H9 (cell line): ENCODE measurements at regions not wholly inside any gene's neighbourhood (a gene's known extent, or its start where the extent isn't known, plus 50 kb on each side); places are given as distances from the start of the nearest gene placed in this dataset.

Source experiments
- DNase-seq: peaks from one replicate; pipeline ENCODE4 v3.0.0-alpha.2; 2017
- H2AFZ ChIP-seq: one replicate; pipeline ENCODE4 v1.6.1; 2013; ENCODE audit warnings: mild to moderate bottlenecking, low read length, control low read depth, moderate library complexity
- H2AK5ac ChIP-seq: 2 replicates; pipeline ENCODE4 v1.6.1; 2013; ENCODE audit warnings: low read length, control low read depth, mixed read lengths; ENCODE audit not compliant: insufficient read length
- H2BK120ac ChIP-seq: one replicate; pipeline ENCODE4 v1.6.1; 2013; ENCODE audit warnings: low read depth, mild to moderate bottlenecking, low read length, control low read depth, inconsistent platforms; ENCODE audit not compliant: poor library complexity, severe bottlenecking
- H2BK12ac ChIP-seq: 2 replicates; pipeline ENCODE4 v1.6.1; 2013; ENCODE audit warnings: low read length, control low read depth, mixed read lengths, low read depth; ENCODE audit not compliant: insufficient read length
- H2BK15ac ChIP-seq: 2 replicates; pipeline ENCODE4 v1.6.1; 2013; ENCODE audit warnings: low read depth, low read length, control low read depth
- H2BK20ac ChIP-seq: one replicate; pipeline ENCODE4 v1.6.1; 2013; ENCODE audit warnings: low read depth, mild to moderate bottlenecking, low read length, control low read depth, inconsistent platforms; ENCODE audit not compliant: poor library complexity, severe bottlenecking
- H2BK5ac ChIP-seq: 2 replicates; pipeline ENCODE4 v1.6.1; 2013; ENCODE audit warnings: low read length, control low read depth, mixed read lengths; ENCODE audit not compliant: insufficient read length
- H3K14ac ChIP-seq: 2 replicates; pipeline ENCODE4 v1.6.1; 2013; ENCODE audit warnings: low read length, control low read depth; ENCODE audit not compliant: insufficient read depth
- H3K18ac ChIP-seq: 2 replicates; pipeline ENCODE4 v1.6.1; 2013; ENCODE audit warnings: low read depth, mild to moderate bottlenecking, mixed read lengths, low read length, control low read depth; ENCODE audit not compliant: insufficient read length
- H3K23ac ChIP-seq: 2 replicates; pipeline ENCODE4 v1.6.1; 2013; ENCODE audit warnings: low read length, control low read depth, mixed read lengths, low read depth; ENCODE audit not compliant: insufficient read length
- H3K23me2 ChIP-seq: 2 replicates; pipeline ENCODE4 v1.6.1; 2013; ENCODE audit warnings: low read depth, mild to moderate bottlenecking, mixed read lengths, low read length, control low read depth; ENCODE audit not compliant: insufficient read length, poor library complexity, severe bottlenecking
- H3K27ac ChIP-seq: 2 replicates; pipeline ENCODE4 v1.5.1; 2013; ENCODE audit warnings: low read length, control low read depth, mixed read lengths, low read depth; ENCODE audit not compliant: insufficient read length
- H3K27me3 ChIP-seq: 2 replicates; pipeline ENCODE4 v1.6.1; 2013; ENCODE audit warnings: low read length, control low read depth, inconsistent platforms; ENCODE audit not compliant: insufficient read depth
- H3K4ac ChIP-seq: 2 replicates; pipeline ENCODE4 v1.6.1; 2013; ENCODE audit warnings: low read depth, mild to moderate bottlenecking, control low read depth, inconsistent platforms, low read length, moderate library complexity
- H3K4me1 ChIP-seq: 2 replicates; pipeline ENCODE4 v1.6.1; 2013; ENCODE audit warnings: low read length, control low read depth, inconsistent platforms; ENCODE audit not compliant: insufficient read depth
- H3K4me2 ChIP-seq: 2 replicates; pipeline ENCODE4 v1.6.1; 2013; ENCODE audit warnings: low read length, control low read depth, mixed read lengths; ENCODE audit not compliant: insufficient read length, insufficient read depth
- H3K56ac ChIP-seq: 2 replicates; pipeline ENCODE4 v1.6.1; 2013; ENCODE audit warnings: low read depth, mild to moderate bottlenecking, mixed read lengths, low read length, control low read depth; ENCODE audit not compliant: insufficient read length
- H3K79me1 ChIP-seq: 2 replicates; pipeline ENCODE4 v1.6.1; 2013; ENCODE audit warnings: low read depth, mild to moderate bottlenecking, moderate library complexity, low read length, control low read depth, inconsistent platforms; ENCODE audit not compliant: insufficient read depth, poor library complexity, severe bottlenecking
- H3K79me2 ChIP-seq: 2 replicates; pipeline ENCODE4 v1.6.1; 2013; ENCODE audit warnings: low read length, control low read depth, inconsistent platforms; ENCODE audit not compliant: insufficient read depth
- H3K9ac ChIP-seq: 2 replicates; pipeline ENCODE4 v1.6.1; 2013; ENCODE audit warnings: low read length, control low read depth, mixed read lengths; ENCODE audit not compliant: insufficient read length; ENCODE audit errors: extremely low read depth
- H3K9me3 ChIP-seq: one replicate; pipeline ENCODE4 v1.6.1; 2013; ENCODE audit warnings: low read depth, low read length, inconsistent platforms; ENCODE audit not compliant: control insufficient read depth
- H3T11ph ChIP-seq: one replicate; pipeline ENCODE4 v1.6.1; 2013; ENCODE audit warnings: mild to moderate bottlenecking, low read length, control low read depth, inconsistent platforms
- H4K20me1 ChIP-seq: one replicate; pipeline ENCODE4 v1.6.1; 2013; ENCODE audit not compliant: control insufficient read depth, insufficient read length, insufficient read depth
- H4K5ac ChIP-seq: 2 replicates; pipeline ENCODE4 v1.6.1; 2013; ENCODE audit warnings: low read depth, mild to moderate bottlenecking, mixed read lengths, low read length, control low read depth; ENCODE audit not compliant: insufficient read length
- H4K8ac ChIP-seq: replicated peaks from 2 replicates; pipeline ENCODE4 v1.6.1; 2013; ENCODE audit warnings: low read length, control low read depth, mixed read lengths, low read depth; ENCODE audit not compliant: insufficient read length
- H4K91ac ChIP-seq: 2 replicates; pipeline ENCODE4 v1.6.1; 2013; ENCODE audit warnings: low read depth, mild to moderate bottlenecking, moderate library complexity, mixed read lengths, low read length, control low read depth; ENCODE audit not compliant: insufficient read length
- H3K27ac Mint-ChIP-seq, 3 experiments: 2 replicates in 2 of 3; 3 replicates in 1 of 3; pipeline ENCODE4 v1.8.0; 2020 to 2021; ENCODE audit warnings: mixed read lengths in 3 of 3, mild to moderate bottlenecking in 1 of 3, moderate library complexity in 1 of 3
- H3K27me3 Mint-ChIP-seq: 2 replicates; pipeline ENCODE4 v1.8.0; 2021; ENCODE audit warnings: low read depth, mild to moderate bottlenecking, moderate library complexity, mixed read lengths
- H3K36me3 Mint-ChIP-seq, 3 experiments: 2 replicates in 2 of 3; 3 replicates in 1 of 3; pipeline ENCODE4 v1.8.0; 2020 to 2021; ENCODE audit warnings: low read depth in 3 of 3, mixed read lengths in 3 of 3; ENCODE audit not compliant: insufficient read depth in 1 of 3
- H3K4me1 Mint-ChIP-seq, 2 experiments: 2 replicates each; pipeline ENCODE4 v1.8.0; 2020; ENCODE audit warnings: mixed read lengths in 2 of 2
- H3K4me3 Mint-ChIP-seq, 2 experiments: 2 replicates in 1 of 2; 3 replicates in 1 of 2; pipeline ENCODE4 v1.8.0; 2020 to 2021; ENCODE audit warnings: mild to moderate bottlenecking in 2 of 2, mixed read lengths in 2 of 2, moderate library complexity in 1 of 2
- H3K9me3 Mint-ChIP-seq, 2 experiments: 2 replicates in 1 of 2; 3 replicates in 1 of 2; pipeline ENCODE4 v1.8.0; 2020; ENCODE audit warnings: mild to moderate bottlenecking in 2 of 2, mixed read lengths in 2 of 2, moderate library complexity in 1 of 2
- CTCF ChIP-seq: fragments of 200-600 bp; sonication (generic); conservative IDR thresholded peaks from 3 replicates; pipeline ENCODE4 v1.8.0; 2021; ENCODE audit warnings: antibody characterized with exemption, mild to moderate bottlenecking
- WGBS: extraction: QIAGEN DNeasy Blood & Tissue Kit; methylation state at CpG from one replicate; pipeline ENCODE4 v1.1.7; 2013; ENCODE audit warnings: missing lambda C conversion rate, low lambda C conversion rate, mixed read lengths; ENCODE audit not compliant: insufficient read length; ENCODE audit errors: extremely low coverage; 5-methylcytosine and 5-hydroxymethylcytosine counted together

- H3K23ac ChIP-seq = no peak overlapping the region
Observed at GRCh38 chr13:88925954-88926353, 1254.8 kb downstream of the SLITRK5 start.

More at GRCh38 chr13:88925954-88926353, 1254.8 kb downstream of the SLITRK5 start:
- no peaks in the 10 kb centered on the region for H3K79me2 ChIP-seq
- no CpG with 5 or more reads among the region's 3 CpGs for WGBS
- H3K23me2 ChIP-seq = no peaks in the 10 kb centered on the region
- no peak for DNase-seq
- H4K91ac ChIP-seq = no peak overlapping the region
- H2BK20ac ChIP-seq = no peak overlapping the region
- no peak for TF ChIP-seq CTCF
- H4K8ac ChIP-seq = no peak overlapping the region
- Mint-ChIP-seq H3K27ac (no peak overlapping the region), H3K4me3 (no peak overlapping the region), H3K9me3 (no peaks in the 10 kb centered on the region), H3K4me1 (no peaks in the 10 kb centered on the region), H3K36me3 (no peaks in the 10 kb centered on the region), H3K27me3 (no peaks in the 10 kb centered on the region)
- H2BK120ac ChIP-seq = no peak overlapping the region
- H4K20me1 ChIP-seq = no peaks in the 10 kb centered on the region
- no peak overlapping the region for H3K27ac ChIP-seq
- H3K4me2 ChIP-seq = no peak overlapping the region
- no peaks in the 10 kb centered on the region for H3K79me1 ChIP-seq
- no peak overlapping the region for H3K56ac ChIP-seq
- H2BK5ac ChIP-seq = no peak overlapping the region
- H3T11ph ChIP-seq = no peak overlapping the region
- H2BK12ac ChIP-seq = no peak overlapping the region
- no peak overlapping the region for H3K9ac ChIP-seq
- H3K14ac ChIP-seq = no peak overlapping the region; the same call in 1 of the 2 replicates
- no peak overlapping the region for H4K5ac ChIP-seq
- H3K4me1 ChIP-seq = no peaks in the 10 kb centered on the region
- H3K4ac ChIP-seq = no peak overlapping the region
- no peak overlapping the region for H3K18ac ChIP-seq
- no peak overlapping the region for H2AFZ ChIP-seq
- H3K9me3 ChIP-seq = no peaks in the 10 kb centered on the region
- no peak overlapping the region for H2BK15ac ChIP-seq
- H3K27me3 ChIP-seq = no peaks in the 10 kb centered on the region
- no peak overlapping the region for H2AK5ac ChIP-seq
